HL-60 (cell line): ENCODE measurements at regions not wholly inside any gene's neighbourhood (a gene's known extent, or its start where the extent isn't known, plus 50 kb on each side); places are given as distances from the start of the nearest gene placed in this dataset.

Experiments used
- POLR2AphosphoS5 ChIP-seq: IDR thresholded peaks from 2 replicates; pipeline ENCODE4 v1.6.1; 2012; ENCODE audit warnings: low read depth
- TF ChIP-seq, protein P1 (sequence below): IDR thresholded peaks from one replicate; pipeline ENCODE4 v1.5.1; 2011; ENCODE audit warnings: low read length, control low read depth, inconsistent platforms; ENCODE audit not compliant: insufficient read depth
- TF ChIP-seq, protein P2 (sequence below): IDR thresholded peaks from 2 replicates; pipeline ENCODE4 v1.6.1; 2012; ENCODE audit warnings: low read depth; ENCODE audit not compliant: insufficient replicate concordance

DNA sequence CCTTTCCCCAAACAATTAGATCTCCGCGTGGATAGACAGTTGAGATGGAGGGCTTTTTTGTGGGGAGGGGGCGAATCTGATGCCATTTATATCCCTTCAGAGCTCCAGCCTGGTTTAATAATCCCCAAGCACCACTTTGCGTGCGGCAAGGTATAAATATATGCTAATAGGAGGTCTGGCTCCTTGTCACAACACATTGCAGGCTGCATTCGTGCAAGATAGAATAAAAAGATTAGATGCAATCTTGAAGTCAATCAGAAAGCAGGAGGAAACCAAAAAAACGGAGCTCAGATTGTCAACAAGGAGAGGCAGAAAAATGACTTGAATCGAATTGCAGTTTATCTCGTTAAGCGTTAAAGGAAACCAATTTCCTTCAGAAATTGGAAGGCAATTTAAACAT, 248.7 kb downstream of the SPTSSA start:
- TF ChIP-seq, protein P1, sequence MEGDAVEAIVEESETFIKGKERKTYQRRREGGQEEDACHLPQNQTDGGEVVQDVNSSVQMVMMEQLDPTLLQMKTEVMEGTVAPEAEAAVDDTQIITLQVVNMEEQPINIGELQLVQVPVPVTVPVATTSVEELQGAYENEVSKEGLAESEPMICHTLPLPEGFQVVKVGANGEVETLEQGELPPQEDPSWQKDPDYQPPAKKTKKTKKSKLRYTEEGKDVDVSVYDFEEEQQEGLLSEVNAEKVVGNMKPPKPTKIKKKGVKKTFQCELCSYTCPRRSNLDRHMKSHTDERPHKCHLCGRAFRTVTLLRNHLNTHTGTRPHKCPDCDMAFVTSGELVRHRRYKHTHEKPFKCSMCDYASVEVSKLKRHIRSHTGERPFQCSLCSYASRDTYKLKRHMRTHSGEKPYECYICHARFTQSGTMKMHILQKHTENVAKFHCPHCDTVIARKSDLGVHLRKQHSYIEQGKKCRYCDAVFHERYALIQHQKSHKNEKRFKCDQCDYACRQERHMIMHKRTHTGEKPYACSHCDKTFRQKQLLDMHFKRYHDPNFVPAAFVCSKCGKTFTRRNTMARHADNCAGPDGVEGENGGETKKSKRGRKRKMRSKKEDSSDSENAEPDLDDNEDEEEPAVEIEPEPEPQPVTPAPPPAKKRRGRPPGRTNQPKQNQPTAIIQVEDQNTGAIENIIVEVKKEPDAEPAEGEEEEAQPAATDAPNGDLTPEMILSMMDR, result no peak
- no peak for TF ChIP-seq POLR2AphosphoS5
- TF ChIP-seq, protein P2, sequence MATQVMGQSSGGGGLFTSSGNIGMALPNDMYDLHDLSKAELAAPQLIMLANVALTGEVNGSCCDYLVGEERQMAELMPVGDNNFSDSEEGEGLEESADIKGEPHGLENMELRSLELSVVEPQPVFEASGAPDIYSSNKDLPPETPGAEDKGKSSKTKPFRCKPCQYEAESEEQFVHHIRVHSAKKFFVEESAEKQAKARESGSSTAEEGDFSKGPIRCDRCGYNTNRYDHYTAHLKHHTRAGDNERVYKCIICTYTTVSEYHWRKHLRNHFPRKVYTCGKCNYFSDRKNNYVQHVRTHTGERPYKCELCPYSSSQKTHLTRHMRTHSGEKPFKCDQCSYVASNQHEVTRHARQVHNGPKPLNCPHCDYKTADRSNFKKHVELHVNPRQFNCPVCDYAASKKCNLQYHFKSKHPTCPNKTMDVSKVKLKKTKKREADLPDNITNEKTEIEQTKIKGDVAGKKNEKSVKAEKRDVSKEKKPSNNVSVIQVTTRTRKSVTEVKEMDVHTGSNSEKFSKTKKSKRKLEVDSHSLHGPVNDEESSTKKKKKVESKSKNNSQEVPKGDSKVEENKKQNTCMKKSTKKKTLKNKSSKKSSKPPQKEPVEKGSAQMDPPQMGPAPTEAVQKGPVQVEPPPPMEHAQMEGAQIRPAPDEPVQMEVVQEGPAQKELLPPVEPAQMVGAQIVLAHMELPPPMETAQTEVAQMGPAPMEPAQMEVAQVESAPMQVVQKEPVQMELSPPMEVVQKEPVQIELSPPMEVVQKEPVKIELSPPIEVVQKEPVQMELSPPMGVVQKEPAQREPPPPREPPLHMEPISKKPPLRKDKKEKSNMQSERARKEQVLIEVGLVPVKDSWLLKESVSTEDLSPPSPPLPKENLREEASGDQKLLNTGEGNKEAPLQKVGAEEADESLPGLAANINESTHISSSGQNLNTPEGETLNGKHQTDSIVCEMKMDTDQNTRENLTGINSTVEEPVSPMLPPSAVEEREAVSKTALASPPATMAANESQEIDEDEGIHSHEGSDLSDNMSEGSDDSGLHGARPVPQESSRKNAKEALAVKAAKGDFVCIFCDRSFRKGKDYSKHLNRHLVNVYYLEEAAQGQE, result no peak
